ENCODE measurements at regions not wholly inside any gene's neighbourhood (a gene's known extent, or its start where the extent isn't known, plus 50 kb on each side); places are given as distances from the start of the nearest gene placed in this dataset.

- DNase-seq (ENCODE audit: low read depth in 2 of 2), result no peak
Observed at GRCh38 chr10:130558746-130559546, 422.8 kb downstream of the GLRX3 start.

DNA sequence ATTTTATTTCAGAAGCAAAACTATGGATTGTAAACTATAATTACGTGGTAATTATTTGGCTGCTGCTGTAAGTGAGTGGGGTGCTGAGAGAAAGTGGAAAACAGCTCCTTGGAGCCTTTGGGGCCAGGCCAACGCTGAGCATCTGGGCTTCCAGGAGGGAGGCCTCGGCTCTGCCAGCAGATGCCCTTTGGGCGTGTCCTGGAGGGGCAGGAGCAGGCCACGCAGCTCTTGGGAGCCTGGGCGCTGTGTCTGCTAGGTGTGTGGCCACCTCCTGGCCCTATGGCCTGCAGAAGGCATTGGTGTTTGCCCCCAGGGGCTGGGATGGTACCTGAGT is 423.3 kb downstream of the GLRX3 start:
- no peak for DNase-seq (ENCODE audit: low read depth in 2 of 2)

DNA sequence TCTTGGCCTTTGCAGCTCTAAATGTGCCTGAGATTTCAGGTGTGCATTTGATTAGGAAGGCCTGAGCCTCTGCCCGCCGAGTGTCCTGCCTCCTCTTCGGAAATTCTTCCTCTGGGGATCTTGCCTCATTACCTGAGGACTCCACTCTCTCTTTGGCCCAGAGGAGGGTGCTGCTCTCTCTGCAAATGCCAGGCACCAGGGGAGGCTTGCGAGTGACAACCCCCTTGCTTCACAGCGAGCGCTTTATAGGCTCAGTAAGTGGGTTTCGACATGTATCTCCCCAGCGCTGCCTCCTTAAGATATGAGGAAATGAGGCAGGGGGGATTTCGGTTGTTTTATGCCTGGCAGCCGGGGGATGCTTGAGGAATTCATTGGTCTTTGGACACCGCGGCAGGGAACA is 423.9 kb downstream of the GLRX3 start:
- DNase-seq (ENCODE audit: low read depth in 2 of 2), result no peak

DNA sequence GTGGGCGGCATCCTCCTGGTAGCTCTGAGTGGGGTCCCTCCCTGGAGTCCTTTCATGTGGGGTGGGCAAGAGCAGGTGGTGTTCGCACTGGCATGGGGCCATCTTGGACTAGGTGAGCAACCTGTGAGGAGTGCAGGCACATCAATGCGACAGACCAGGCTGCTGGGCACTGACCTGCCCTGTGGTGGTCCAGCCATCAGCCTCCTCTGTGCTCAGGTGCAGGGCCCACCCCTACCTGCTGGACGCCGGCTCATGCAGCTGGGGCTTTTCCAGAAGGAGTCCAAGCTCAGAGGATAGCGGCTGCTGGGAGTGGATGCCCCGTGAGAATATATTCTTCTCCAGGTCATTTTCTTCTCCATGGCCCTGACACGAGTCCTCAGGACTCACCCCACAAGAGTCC is 424.4 kb downstream of the GLRX3 start:
- DNase-seq (ENCODE audit: low read depth in 2 of 2), result no peak

GRCh38 chr10:130561681-130562080 is 425.5 kb downstream of the GLRX3 start:
- DNase-seq (ENCODE audit: low read depth in 2 of 2), result no peak

DNA sequence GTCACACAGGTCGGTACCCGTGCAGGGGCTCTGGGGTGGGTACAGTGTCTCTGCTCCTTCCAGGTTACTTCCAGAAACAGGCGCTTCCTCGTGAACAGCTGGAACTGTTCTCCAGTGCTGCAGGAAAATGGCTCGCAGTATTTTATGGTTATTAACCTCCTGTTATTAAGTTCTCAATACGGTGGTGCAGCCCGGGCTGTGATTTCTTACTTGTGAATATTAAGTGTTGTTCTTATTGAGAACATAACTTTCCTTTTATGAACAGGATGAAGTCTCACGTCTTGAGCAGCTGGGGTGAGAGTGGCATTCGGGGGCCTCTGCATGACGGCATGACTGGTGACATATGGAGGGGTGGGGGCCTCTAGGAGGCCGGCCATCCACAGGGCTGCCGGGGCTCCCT is 430.8 kb downstream of the GLRX3 start:
- no peak for DNase-seq (ENCODE audit: low read depth in 2 of 2)

DNA sequence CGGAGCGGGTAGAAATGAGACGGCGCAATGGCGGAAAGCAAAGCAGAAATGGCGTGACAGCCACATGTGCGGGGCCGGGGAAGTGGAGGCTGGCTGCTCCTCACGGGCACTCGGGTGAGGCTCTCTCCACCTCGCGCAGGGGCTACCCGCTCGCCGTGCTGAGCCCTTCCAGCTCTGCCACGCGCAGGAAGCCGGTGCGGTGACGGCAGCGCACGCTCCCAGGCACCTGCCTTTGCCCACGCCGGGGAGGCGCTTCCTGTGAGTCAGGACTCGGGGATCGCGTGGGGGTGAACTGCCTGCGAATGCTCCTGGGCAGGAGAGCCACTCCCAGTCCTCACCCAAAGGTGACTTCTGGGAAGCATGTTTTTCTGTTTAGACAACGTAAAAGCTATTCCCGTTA is 431.2 kb downstream of the GLRX3 start:
- no peak for DNase-seq (ENCODE audit: low read depth in 2 of 2)

- DNase-seq (ENCODE audit: low read depth in 2 of 2), result no peak
Observed at GRCh38 chr10:130568246-130568645, 432.1 kb downstream of the GLRX3 start.

DNA sequence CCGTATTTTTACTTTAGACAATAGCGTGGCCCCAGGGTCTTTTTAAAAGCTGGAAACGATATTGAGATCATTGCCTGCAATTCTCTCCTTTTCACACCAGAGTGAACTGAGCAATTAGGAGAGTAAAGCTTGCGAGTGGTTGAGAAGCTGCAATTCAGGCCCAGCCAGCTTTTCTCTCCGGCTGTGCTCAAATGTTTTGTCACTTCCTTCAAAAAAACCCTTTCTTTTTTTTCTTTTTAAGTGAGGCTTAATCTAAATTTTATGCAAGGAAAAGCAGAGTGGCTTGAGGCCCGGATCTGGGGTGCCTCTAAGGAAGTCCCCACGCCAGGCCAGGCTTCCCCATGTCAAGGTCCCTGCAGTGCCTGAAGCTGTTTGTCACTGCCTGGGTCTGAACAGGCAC is 433.9 kb downstream of the GLRX3 start:
- no peak for DNase-seq (ENCODE audit: low read depth in 2 of 2)

- no peak for DNase-seq (ENCODE audit: low read depth in 2 of 2)
Observed at GRCh38 chr10:130571674-130572073, 435.5 kb downstream of the GLRX3 start.

DNA sequence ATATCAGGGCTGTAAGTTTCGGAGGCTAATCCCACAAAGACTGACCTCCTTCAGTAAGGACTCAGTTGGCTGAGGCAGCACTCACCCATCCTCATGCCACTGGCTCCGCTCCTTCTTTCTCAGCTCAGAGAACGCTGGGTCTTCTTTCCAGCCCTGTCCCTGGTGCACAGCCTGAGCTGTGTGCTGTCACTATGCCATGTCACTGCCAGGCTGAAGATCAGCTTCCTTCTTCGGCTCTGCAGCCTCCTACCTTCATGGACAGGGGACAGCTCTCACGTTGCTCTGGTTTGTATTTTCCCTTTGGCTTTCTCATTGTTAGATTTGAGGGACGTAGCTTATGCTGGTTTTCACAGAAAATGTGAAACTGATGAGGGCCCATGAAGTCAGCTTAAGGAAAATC is 437.3 kb downstream of the GLRX3 start:
- DNase-seq (ENCODE audit: low read depth in 2 of 2), result no peak

- no peak for DNase-seq (ENCODE audit: low read depth in 2 of 2)
Observed at GRCh38 chr10:130575756-130576285, 439.6 kb downstream of the GLRX3 start.

DNA sequence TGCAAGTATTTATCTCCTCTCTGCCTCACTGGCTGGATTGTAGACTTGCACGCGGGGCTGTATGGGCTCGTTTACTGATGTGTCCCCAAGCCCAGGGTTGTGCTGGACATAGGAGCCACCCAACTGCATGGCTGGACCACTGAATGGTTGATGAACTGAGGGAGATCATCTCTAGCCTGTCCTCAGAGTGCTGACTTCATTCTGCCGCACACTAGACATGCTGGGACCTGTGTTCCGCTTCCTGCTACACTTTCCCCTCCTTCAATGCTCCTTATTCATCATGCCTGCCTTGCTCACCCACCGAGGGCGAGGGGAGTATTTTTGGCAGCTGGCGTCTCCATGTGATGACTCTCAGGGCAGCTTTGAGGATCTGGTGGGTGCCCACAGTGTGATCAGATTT is 440.2 kb downstream of the GLRX3 start:
- DNase-seq (ENCODE audit: low read depth in 2 of 2), result no peak

- DNase-seq (ENCODE audit: low read depth in 2 of 2), result no peak
Observed at GRCh38 chr10:130577039-130577438, 440.8 kb downstream of the GLRX3 start.

DNA sequence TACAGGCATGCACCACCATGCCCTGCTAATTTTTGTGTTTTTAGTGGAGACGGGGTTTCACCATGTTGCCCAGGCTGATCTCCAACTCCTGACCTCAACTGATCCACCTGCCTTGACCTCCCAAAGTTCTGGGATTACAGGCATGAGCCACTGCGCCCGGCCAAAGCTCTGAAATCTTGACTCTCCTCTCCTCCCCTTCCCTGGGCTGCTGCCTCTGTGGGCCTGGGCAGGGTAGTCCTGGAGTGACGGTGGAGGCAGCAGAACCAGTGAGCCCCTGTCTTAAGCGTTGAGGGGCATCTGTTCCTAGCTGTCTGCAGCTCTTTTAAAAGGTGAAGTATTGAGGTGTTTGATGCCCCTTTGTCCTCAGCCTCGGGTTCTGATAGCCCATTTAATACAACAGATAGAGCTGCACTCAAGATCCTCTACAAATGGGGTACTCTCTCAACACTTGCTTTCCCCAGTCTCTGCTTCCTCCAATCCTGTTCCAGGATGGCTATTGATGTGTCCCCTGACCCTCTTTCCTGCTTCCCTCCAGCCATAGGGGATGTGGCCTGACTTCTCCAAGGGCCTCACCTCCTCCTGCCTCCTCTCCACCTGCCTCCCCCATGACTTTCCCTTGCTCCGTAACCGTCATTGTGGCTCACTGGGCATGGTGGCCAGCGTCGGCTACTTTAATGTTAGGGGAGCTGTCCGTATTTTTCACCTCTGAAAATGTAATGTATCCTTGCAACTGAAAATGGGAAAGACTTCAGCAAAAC is 442.5 kb downstream of the GLRX3 start:
- no peak for DNase-seq (ENCODE audit: low read depth in 2 of 2)

DNA sequence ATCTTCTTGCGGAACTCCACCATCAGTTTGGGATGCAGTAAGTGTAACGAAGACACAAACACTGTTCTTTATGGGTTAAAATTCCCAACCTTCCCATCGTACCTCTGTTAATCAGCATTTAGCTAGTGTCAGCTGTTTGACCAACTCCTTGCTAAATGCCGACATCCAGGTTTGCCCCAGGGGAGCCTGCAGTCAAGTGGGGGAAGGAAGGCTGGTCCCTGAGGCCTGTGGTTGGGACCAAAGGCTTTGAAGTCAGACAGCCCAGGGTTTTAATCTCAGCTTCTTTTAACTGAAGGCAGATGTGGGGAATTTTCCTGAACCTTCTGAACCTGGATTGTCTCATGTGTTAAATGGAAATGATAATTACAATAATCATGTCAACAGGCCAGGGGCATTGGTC is 443.7 kb downstream of the GLRX3 start:
- DNase-seq (ENCODE audit: low read depth in 2 of 2), result no peak

DNA sequence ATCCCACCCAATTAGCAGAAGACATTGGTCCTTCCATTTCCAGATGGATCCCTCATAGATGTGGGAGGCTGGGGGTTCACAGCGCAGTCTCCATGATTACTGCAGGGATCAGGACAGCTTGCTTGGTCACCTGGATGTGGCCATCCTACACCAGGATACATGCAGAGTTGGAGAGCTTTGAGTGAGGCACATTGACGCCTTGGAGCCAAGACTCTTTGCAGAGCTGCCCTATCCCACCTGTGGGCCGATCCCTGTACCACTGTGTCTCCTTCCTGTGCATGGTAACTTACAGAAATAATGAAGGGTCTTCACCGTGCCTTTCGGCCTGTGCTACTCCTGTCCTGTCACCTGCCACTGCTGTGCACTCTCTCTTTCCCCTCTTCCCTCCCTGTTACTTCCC is 444.8 kb downstream of the GLRX3 start:
- DNase-seq (ENCODE audit: low read depth in 2 of 2), result no peak

GRCh38 chr10:130587718-130588117 is 451.5 kb downstream of the GLRX3 start:
- DNase-seq (ENCODE audit: low read depth in 2 of 2), result no peak

DNA sequence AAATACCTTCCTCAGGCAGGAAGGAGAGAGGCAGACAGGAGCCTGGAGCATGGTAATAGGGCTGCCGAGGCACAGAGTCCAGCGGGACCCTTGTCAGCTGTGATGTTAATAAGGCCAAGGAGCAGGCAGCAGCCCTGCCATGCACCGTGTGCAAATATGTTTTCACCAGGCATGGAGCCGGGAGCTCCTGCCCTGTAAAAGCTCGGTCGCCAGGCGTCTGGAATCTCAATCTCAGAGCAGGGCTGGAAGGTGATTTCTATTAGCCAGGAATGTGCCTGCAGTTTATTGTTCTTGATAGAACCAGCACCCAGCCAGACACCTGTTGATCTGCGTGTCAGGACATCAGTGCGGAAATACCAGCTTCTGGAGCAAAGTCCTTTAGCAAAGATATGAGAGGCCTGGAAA is 469.8 kb downstream of the GLRX3 start:
- no peak for DNase-seq (ENCODE audit: low read depth in 2 of 2)

GRCh38 chr10:130607366-130607765 is 471.2 kb downstream of the GLRX3 start:
- DNase-seq (ENCODE audit: low read depth in 2 of 2), result no peak

GRCh38 chr10:130611239-130611638 is 475.0 kb downstream of the GLRX3 start:
- no peak for DNase-seq (ENCODE audit: low read depth in 2 of 2)

- DNase-seq (ENCODE audit: low read depth in 2 of 2), result no peak
Observed at GRCh38 chr10:130615457-130615856, 479.3 kb downstream of the GLRX3 start.

GRCh38 chr10:130617985-130618384 is 481.8 kb downstream of the GLRX3 start:
- no peak for DNase-seq (ENCODE audit: low read depth in 2 of 2)

Measured in stimulated activated CD4-positive, alpha-beta T cell treated with anti-CD3 and anti-CD28 coated beads, Interleukin-12 subunit alpha, Interleukin-12 subunit beta, amount 100 ng/mL, for 24 hours (primary cell).